ENCODE measurements at regions not wholly inside any gene's neighbourhood (a gene's known extent, or its start where the extent isn't known, plus 50 kb on each side); places are given as distances from the start of the nearest gene placed in this dataset.

DNA sequence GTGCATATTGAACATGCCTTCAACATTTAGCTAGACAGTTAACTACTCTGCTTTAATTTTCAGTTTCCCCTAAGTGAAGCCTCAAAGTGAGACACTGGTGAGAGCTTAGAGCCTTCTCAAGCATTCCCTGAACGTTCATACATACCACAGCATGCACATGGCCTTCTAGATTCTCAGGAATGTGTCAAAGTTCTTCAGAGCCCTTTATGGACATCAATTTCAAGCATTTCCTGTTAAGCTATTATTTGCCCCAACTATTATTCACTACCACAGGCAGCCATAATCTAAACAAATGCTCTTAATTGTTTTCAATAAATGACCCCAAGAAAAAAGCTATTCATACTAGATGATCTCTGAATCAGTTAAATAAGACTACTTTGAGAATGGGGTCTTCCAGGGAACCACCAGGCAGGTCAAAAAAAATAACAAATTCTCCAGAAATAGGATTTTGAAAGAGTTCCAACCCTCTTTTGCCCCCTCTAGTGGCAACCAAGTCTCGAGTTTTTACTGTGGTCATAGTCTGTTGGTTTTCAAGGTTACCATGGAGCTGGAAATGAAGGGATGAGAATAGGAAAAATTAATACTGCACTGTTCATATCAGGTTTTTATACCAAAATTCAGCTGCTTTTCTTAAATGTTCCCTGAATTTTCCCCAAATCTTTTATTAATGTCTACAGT, 235.4 kb downstream of the RAB28 start:
- 40 to 47% methylated on average over 2 of the region's 2 CpGs for WGBS, 2 donors
- Histone ChIP-seq H3K4me1 (no peaks in the 10 kb centered on the region), H3K27me3 (no peaks in the 10 kb centered on the region), H3K9me3 (peaks cover 3 to 11% (median 4%) of the 10 kb centered on the region in 4 donors), H3K36me3 (no peaks in the 10 kb centered on the region), H3K27ac (no peak overlapping the region), H3K4me3 (no peak overlapping the region)
- DNase-seq (no peak), ATAC-seq (ENCODE audit: low FRiP score in 2 of 2) (no peak)
- TF ChIP-seq, protein P1, sequence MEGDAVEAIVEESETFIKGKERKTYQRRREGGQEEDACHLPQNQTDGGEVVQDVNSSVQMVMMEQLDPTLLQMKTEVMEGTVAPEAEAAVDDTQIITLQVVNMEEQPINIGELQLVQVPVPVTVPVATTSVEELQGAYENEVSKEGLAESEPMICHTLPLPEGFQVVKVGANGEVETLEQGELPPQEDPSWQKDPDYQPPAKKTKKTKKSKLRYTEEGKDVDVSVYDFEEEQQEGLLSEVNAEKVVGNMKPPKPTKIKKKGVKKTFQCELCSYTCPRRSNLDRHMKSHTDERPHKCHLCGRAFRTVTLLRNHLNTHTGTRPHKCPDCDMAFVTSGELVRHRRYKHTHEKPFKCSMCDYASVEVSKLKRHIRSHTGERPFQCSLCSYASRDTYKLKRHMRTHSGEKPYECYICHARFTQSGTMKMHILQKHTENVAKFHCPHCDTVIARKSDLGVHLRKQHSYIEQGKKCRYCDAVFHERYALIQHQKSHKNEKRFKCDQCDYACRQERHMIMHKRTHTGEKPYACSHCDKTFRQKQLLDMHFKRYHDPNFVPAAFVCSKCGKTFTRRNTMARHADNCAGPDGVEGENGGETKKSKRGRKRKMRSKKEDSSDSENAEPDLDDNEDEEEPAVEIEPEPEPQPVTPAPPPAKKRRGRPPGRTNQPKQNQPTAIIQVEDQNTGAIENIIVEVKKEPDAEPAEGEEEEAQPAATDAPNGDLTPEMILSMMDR (IDR thresholded peaks at IDR 0.05): no peak
- TF ChIP-seq POLR2A (IDR thresholded peaks at IDR 0.05) (no peak), POLR2AphosphoS5 (IDR thresholded peaks at IDR 0.05) (no peak)

DNA sequence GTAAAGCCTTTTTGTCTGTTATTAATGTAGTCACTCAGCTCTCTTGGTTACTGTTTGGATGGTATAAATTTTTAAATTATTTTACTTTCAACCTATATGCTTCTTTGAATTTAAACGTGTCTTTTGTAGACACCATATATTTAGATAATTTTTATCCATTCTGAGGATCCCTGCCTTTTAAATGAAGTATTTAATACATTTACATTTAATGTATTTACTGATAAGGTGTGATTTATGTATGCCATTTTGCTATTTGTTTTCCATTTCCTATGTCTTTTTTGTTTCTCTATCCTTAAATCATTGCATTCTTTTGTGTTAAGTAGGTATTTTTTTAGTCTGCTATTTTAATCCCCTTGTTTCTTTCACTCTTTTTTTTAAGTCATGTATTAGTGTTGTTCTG, 238.0 kb downstream of the RAB28 start:
- TF ChIP-seq POLR2A (IDR thresholded peaks at IDR 0.05) (no peak), EP300 (IDR thresholded peaks at IDR 0.05) (no peak), POLR2AphosphoS5 (IDR thresholded peaks at IDR 0.05) (no peak)
- Histone ChIP-seq H3K9me3 (peaks cover 3 to 11% (median 4%) of the 10 kb centered on the region in 4 donors), H3K27me3 (no peaks in the 10 kb centered on the region), H3K4me1 (no peaks in the 10 kb centered on the region), H3K4me3 (no peak overlapping the region), H3K36me3 (no peaks in the 10 kb centered on the region), H3K27ac (no peak overlapping the region)
- WGBS, 2 donors: 87 to 90% methylated on average over 1 of the region's 1 CpG
- ATAC-seq (ENCODE audit: low FRiP score in 2 of 2) (no peak), DNase-seq (no peak)

- TF ChIP-seq, protein P1 (IDR thresholded peaks at IDR 0.05): no peak
- TF ChIP-seq POLR2AphosphoS5 (IDR thresholded peaks at IDR 0.05) (no peak), POLR2A (IDR thresholded peaks at IDR 0.05) (no peak), EP300 (IDR thresholded peaks at IDR 0.05) (no peak)
Measured at GRCh38 chr4:13244444-13244843, 239.7 kb downstream of the RAB28 start.

DNA sequence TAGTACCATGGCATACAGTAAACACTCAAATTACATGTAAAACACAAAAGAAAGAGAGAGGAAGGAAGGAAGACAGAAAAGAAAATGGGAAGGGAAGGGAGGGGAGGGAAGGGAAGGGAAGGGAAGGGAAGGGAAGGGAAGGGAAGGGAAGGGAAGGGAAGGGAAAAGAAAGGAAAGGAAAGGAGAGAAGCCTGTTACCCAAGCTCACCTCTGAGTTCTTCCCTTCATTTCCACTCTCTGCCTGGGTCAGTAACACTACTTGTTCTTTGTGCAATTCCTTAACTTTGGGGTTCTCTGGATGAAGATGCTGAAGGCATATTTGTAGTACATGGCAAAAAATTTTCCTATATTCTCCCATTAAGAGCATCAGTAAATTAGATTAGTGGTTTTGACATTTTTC, 241.0 kb downstream of the RAB28 start:
- H3K36me3 ChIP-seq: no peaks in the 10 kb centered on the region
- H3K27me3 ChIP-seq: no peaks in the 10 kb centered on the region
- peaks cover 3 to 5% (median 4%) of the 10 kb centered on the region in 4 donors for H3K9me3 ChIP-seq
- no peak overlapping the region for H3K4me3 ChIP-seq
- no peak for TF ChIP-seq POLR2AphosphoS5 (IDR thresholded peaks at IDR 0.05)
- no peak for TF ChIP-seq POLR2A (IDR thresholded peaks at IDR 0.05)
- TF ChIP-seq, protein P1 (IDR thresholded peaks at IDR 0.05): no peak
- TF ChIP-seq EP300 (IDR thresholded peaks at IDR 0.05): no peak
- H3K27ac ChIP-seq: no peak overlapping the region
- ATAC-seq (ENCODE audit: low FRiP score in 2 of 2) (no peak), DNase-seq (no peak)
- H3K4me1 ChIP-seq: no peaks in the 10 kb centered on the region

More at GRCh38 chr4:13244444-13244843, 239.7 kb downstream of the RAB28 start:
- no peak for DNase-seq
- Histone ChIP-seq H3K27me3 (no peaks in the 10 kb centered on the region), H3K27ac (no peak overlapping the region), H3K36me3 (no peaks in the 10 kb centered on the region), H3K9me3 (peaks cover 3 to 11% (median 4%) of the 10 kb centered on the region in 4 donors), H3K4me3 (no peak overlapping the region), H3K4me1 (no peaks in the 10 kb centered on the region)
- no peak for ATAC-seq (ENCODE audit: low FRiP score in 2 of 2)
- WGBS, 2 donors: 34 to 35% methylated on average over 2 of the region's 2 CpGs

DNA sequence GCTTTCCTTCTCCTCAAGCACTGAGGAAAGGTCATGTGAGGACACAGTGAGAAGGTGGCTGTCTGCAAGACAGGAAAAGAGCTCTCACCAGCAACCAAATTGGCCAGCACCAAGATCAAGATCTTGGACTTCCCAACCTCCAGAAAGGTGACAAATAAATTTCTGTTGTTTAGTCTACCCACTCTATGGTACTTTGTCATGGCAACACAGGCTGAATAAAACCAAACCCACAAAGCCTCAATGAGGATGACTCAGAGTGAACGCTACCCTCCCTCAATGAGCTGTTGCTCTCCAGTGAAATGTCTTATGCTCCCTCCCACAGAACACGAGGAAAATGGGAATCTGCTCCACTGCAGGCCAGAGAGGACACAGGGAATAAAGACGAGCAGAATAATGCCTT, 244.1 kb downstream of the RAB28 start:
- DNase-seq (no peak), ATAC-seq (ENCODE audit: low FRiP score in 2 of 2) (no peak)
- Histone ChIP-seq H3K27ac (no peak overlapping the region), H3K36me3 (no peaks in the 10 kb centered on the region), H3K4me1 (no peaks in the 10 kb centered on the region), H3K4me3 (no peak overlapping the region), H3K9me3 (no peaks in the 10 kb centered on the region), H3K27me3 (no peaks in the 10 kb centered on the region)
- TF ChIP-seq POLR2AphosphoS5 (IDR thresholded peaks at IDR 0.05): no peak
- TF ChIP-seq, protein P1 (IDR thresholded peaks at IDR 0.05): no peak
- 81 to 89% methylated on average over 3 of the region's 3 CpGs for WGBS, 2 donors
